Heart left ventricle (tissue), 16 donors: ENCODE measurements at regions not wholly inside any gene's neighbourhood (a gene's known extent, or its start where the extent isn't known, plus 50 kb on each side); places are given as distances from the start of the nearest gene placed in this dataset.

Experiments
- ATAC-seq, 4 donors: fragments of 200-7000 bp; cut with Tn5 transposase; one replicate each; pipeline ENCODE4 v1.9.1; 2020 to 2022; ENCODE audit warnings: moderate library complexity in 4 of 4, mild to moderate bottlenecking in 3 of 4, moderate number of reproducible peaks in 1 of 4
- DNase-seq, 5 donors: peaks; one replicate each; pipeline ENCODE4 v3.0.0-alpha.2; 2020
- H3K27ac ChIP-seq, 12 donors: fragments of 200-600 bp; sonication (generic) in 4 of 12; one replicate each; pipeline versions ENCODE4 v1.5.0 to v1.8.0; 2016 to 2022; ENCODE audit warnings: mild to moderate bottlenecking in 2 of 12
- H3K27me3 ChIP-seq, 9 donors: fragments of 200-600 bp; sonication (generic) in 2 of 9; one replicate each; pipeline versions ENCODE4 v1.5.1 to v1.8.0; 2016 to 2022; ENCODE audit warnings: mild to moderate bottlenecking in 3 of 9
- H3K36me3 ChIP-seq, 9 donors: fragments of 200-600 bp; sonication (generic) in 2 of 9; one replicate each; pipeline versions ENCODE4 v1.5.0 to v1.8.0; 2018 to 2022; ENCODE audit warnings: mild to moderate bottlenecking in 2 of 9
- H3K4me1 ChIP-seq, 12 donors: fragments of 200-600 bp; sonication (generic) in 4 of 12; one replicate each; pipeline versions ENCODE4 v1.5.0 to v1.8.0; 2016 to 2022; ENCODE audit warnings: mild to moderate bottlenecking in 3 of 12
- H3K4me3 ChIP-seq, 12 donors: fragments of 200-600 bp; sonication (generic) in 4 of 12; one replicate each; pipeline versions ENCODE4 v1.5.0 to v1.8.0; 2017 to 2022; ENCODE audit warnings: mild to moderate bottlenecking in 9 of 12, moderate library complexity in 4 of 12
- H3K9me3 ChIP-seq, 12 donors: fragments of 200-600 bp; sonication (generic) in 4 of 12; one replicate each; pipeline versions ENCODE4 v1.5.0 to v1.8.0; 2016 to 2022; ENCODE audit warnings: mild to moderate bottlenecking in 1 of 12
- CTCF ChIP-seq, 12 donors: fragments of 200-600 bp; sonication (generic) in 4 of 12; IDR thresholded peaks; one replicate each; pipeline versions ENCODE4 v1.5.0 to v1.8.0; 2018 to 2022; ENCODE audit warnings: antibody characterized with exemption in 12 of 12, mild to moderate bottlenecking in 5 of 12
- POLR2A ChIP-seq, 2 donors: fragments of 450-650 bp; IDR thresholded peaks; one replicate each; pipeline ENCODE4 v1.6.1; 2017; ENCODE audit warnings: antibody characterized with exemption in 2 of 2, mild to moderate bottlenecking in 2 of 2, moderate library complexity in 2 of 2
- WGBS, 4 donors: extraction: QIAGEN DNeasy Blood & Tissue Kit in 2 of 4; methylation state at CpG; one replicate each; pipeline versions ENCODE4 v1.1.5 to v1.1.7; 2013 to 2018; 5-methylcytosine and 5-hydroxymethylcytosine counted together
- intact Hi-C, 10 donors: fragments of 100-400 bp; cut with DNase I; formaldehyde crosslinking; loops; one replicate each; pipeline versions ENCODE4 v1.11.1 to v1.14.2; 2022
- donor health status: ischemic (EF 13 %, LVEDD 7.1; RV severe dilation, severe dysfunction).
- donor health status: healthy with polysubstance abuse.
- donor health status: DM: no; HTN: yes; CAD: no.
- donor health status: DM: no; HTN: no; CAD: no.
- donor health status: ischemic (EF 25% LVEDD 6.9; RV normal size, moderate dysfunction).
- donor health status: ischemic (EF 25% LVEDD 5.7; RV mildly dilated, moderate dysfunction).
- donor health status: healthy.
- donor health status: DM: yes; HTN: yes; CAD: no.
- donor health status: ischemic (EF 35%, LVEDD 5.7; RV mildly dilated, moderate dysfunction).
- donor health status: nonischemic (EF 11% LVEDD 7.7; RV severe dilation, severe dysfunction).
- donor health status: DM: yes; HTN: yes; CAD: no.
- donor health status: PGD.
- donor health status: ischemic (EF 29% LVEDD 5.4; RV normal size, mild dysfunction).
- donor health status: nonischemic (EF 23%, LVEDD 6.1; RV moderate dilation, normal function).

GRCh38 chr11:133719532-133720235, 125.6 kb downstream of the SPATA19 start:
- no peak for DNase-seq
- Histone ChIP-seq H3K27ac (no peak overlapping the region), H3K36me3 (no peaks in the 10 kb centered on the region), H3K9me3 (peaks cover 0 to under 1% (median 0%) of the 10 kb centered on the region in 12 donors), H3K4me3 (no peak overlapping the region), H3K4me1 (no peaks in the 10 kb centered on the region), H3K27me3 (no peaks in the 10 kb centered on the region)
- no peak for ATAC-seq
- WGBS, 4 donors: 74 to 87% (median 80%) methylated on average over 15 to 17 of the region's 17 CpGs
- intact Hi-C loops: no loop called here
- TF ChIP-seq POLR2A (IDR thresholded peaks at IDR 0.05): no peak

- H3K27ac ChIP-seq: no peak overlapping the region
- H3K4me3 ChIP-seq: no peak overlapping the region
- WGBS, 4 donors: 85 to 89% (median 87%) methylated on average over 5 of the region's 5 CpGs
- H3K36me3 ChIP-seq: no peaks in the 10 kb centered on the region
- H3K27me3 ChIP-seq: no peaks in the 10 kb centered on the region
- ATAC-seq (no peak), DNase-seq (no peak)
- TF ChIP-seq CTCF (IDR thresholded peaks at IDR 0.05) (no peak), POLR2A (IDR thresholded peaks at IDR 0.05) (no peak)
- H3K4me1 ChIP-seq: no peaks in the 10 kb centered on the region
- no peaks in the 10 kb centered on the region for H3K9me3 ChIP-seq
- intact Hi-C loops: no loop called here
Observed at GRCh38 chr11:133718831-133719230, 126.5 kb downstream of the SPATA19 start.

GRCh38 chr11:133718238-133718637, 127.1 kb downstream of the SPATA19 start:
- no peaks in the 10 kb centered on the region for H3K36me3 ChIP-seq
- TF ChIP-seq POLR2A (IDR thresholded peaks at IDR 0.05) (no peak), CTCF (IDR thresholded peaks at IDR 0.05) (no peak)
- H3K27ac ChIP-seq: no peak overlapping the region
- H3K27me3 ChIP-seq: no peaks in the 10 kb centered on the region
- H3K4me3 ChIP-seq: no peak overlapping the region
- no peak for DNase-seq
- H3K9me3 ChIP-seq: no peaks in the 10 kb centered on the region
- WGBS, 4 donors: 67 to 83% (median 74%) methylated on average over 7 of the region's 7 CpGs
- intact Hi-C loops: no loop called here
- no peaks in the 10 kb centered on the region for H3K4me1 ChIP-seq
- no peak for ATAC-seq

GRCh38 chr11:133716602-133717001, 128.7 kb downstream of the SPATA19 start:
- DNase-seq: no peak
- Histone ChIP-seq H3K4me1 (peaks cover 0 to 8% (median 1%) of the 10 kb centered on the region in 12 donors), H3K4me3 (no peak overlapping the region), H3K36me3 (no peaks in the 10 kb centered on the region), H3K27ac (no peak overlapping the region), H3K9me3 (no peaks in the 10 kb centered on the region), H3K27me3 (no peaks in the 10 kb centered on the region)
- intact Hi-C loops: no loop called here
- TF ChIP-seq POLR2A (IDR thresholded peaks at IDR 0.05) (no peak), CTCF (IDR thresholded peaks at IDR 0.05) (no peak)
- WGBS, 4 donors: 88 to 93% (median 92%) methylated on average over 7 of the region's 7 CpGs
- ATAC-seq: no peak

- H3K9me3 ChIP-seq: no peaks in the 10 kb centered on the region
- no peak for TF ChIP-seq POLR2A (IDR thresholded peaks at IDR 0.05)
- ATAC-seq (no peak), DNase-seq (no peak)
- peaks cover 0 to 17% (median 6%) of the 10 kb centered on the region in 12 donors for H3K4me1 ChIP-seq
- no peak overlapping the region for H3K27ac ChIP-seq
- WGBS, 4 donors: 81 to 89% (median 86%) methylated on average over 7 of the region's 7 CpGs
- no peaks in the 10 kb centered on the region for H3K27me3 ChIP-seq
- no peak overlapping the region for H3K4me3 ChIP-seq
- intact Hi-C loops: no loop called here
- H3K36me3 ChIP-seq: no peaks in the 10 kb centered on the region
Observed at GRCh38 chr11:133715602-133716001, 129.7 kb downstream of the SPATA19 start.
